ENCODE measurements at regions not wholly inside any gene's neighbourhood (a gene's known extent, or its start where the extent isn't known, plus 50 kb on each side); places are given as distances from the start of the nearest gene placed in this dataset.
A peak's percentile ranks its signal among the peaks of the same experiment; 100 is the strongest.
"Not testable (repeated sequence)": the region's sequence is repeated elsewhere in the genome, so short reads cannot be mapped to it uniquely, and the experiment has no call there.

GRCh38 chr14:105752420-105752819 is 226.0 kb downstream of the TMEM121 start:
- DNase-seq (ENCODE audit: low spot score) = not testable (repeated sequence)

GRCh38 chr14:105760691-105761344 is 234.4 kb downstream of the TMEM121 start:
- no peak for DNase-seq (ENCODE audit: low spot score)

- DNase-seq (ENCODE audit: low spot score) = not testable (repeated sequence)
Observed at GRCh38 chr14:105761345-105761740, 235.0 kb downstream of the TMEM121 start.

- DNase-seq (ENCODE audit: low spot score) = no peak
Observed at GRCh38 chr14:105761842-105762241, 235.5 kb downstream of the TMEM121 start.

GRCh38 chr14:105762262-105762661 is 235.9 kb downstream of the TMEM121 start:
- DNase-seq (ENCODE audit: low spot score) = not testable (repeated sequence)

- not testable (repeated sequence) for DNase-seq (ENCODE audit: low spot score)
Observed at GRCh38 chr14:105764254-105764901, 238.0 kb downstream of the TMEM121 start.

- not testable (repeated sequence) for DNase-seq (ENCODE audit: low spot score)
Observed at GRCh38 chr14:105765072-105765825, 238.9 kb downstream of the TMEM121 start.

- no peak for DNase-seq (ENCODE audit: low spot score)
Observed at GRCh38 chr14:105765893-105766614, 239.7 kb downstream of the TMEM121 start.

- DNase-seq (ENCODE audit: low spot score) = no peak
Observed at GRCh38 chr14:105767315-105767714, 240.9 kb downstream of the TMEM121 start.

- DNase-seq (ENCODE audit: low spot score) = not testable (repeated sequence)
Observed at GRCh38 chr14:105768039-105768438, 241.7 kb downstream of the TMEM121 start.

- not testable (repeated sequence) for DNase-seq (ENCODE audit: low spot score)
Observed at GRCh38 chr14:105769061-105769730, 242.8 kb downstream of the TMEM121 start.

- not testable (repeated sequence) for DNase-seq (ENCODE audit: low spot score)
Observed at GRCh38 chr14:105770619-105771216, 244.3 kb downstream of the TMEM121 start.

- not testable (repeated sequence) for DNase-seq (ENCODE audit: low spot score)
Observed at GRCh38 chr14:105771261-105772226, 245.2 kb downstream of the TMEM121 start.

- not testable (repeated sequence) for DNase-seq (ENCODE audit: low spot score)
Observed at GRCh38 chr14:105772710-105773250, 246.4 kb downstream of the TMEM121 start.

GRCh38 chr14:105773584-105773983 is 247.2 kb downstream of the TMEM121 start:
- DNase-seq (ENCODE audit: low spot score) = no peak

GRCh38 chr14:105774001-105774400 is 247.6 kb downstream of the TMEM121 start:
- DNase-seq (ENCODE audit: low spot score) = no peak

- not testable (repeated sequence) for DNase-seq (ENCODE audit: low spot score)
Observed at GRCh38 chr14:105774585-105775348, 248.4 kb downstream of the TMEM121 start.

GRCh38 chr14:105775349-105775923 is 249.1 kb downstream of the TMEM121 start:
- peak; percentile 54 for DNase-seq (ENCODE audit: low spot score)
